Activated CD4-positive, alpha-beta T cell treated with anti-CD3 and anti-CD28 coated beads, Interleukin-2, amount 50 U/mL, for 48 hours (primary cell): ENCODE measurements at regions not wholly inside any gene's neighbourhood (a gene's known extent, or its start where the extent isn't known, plus 50 kb on each side); places are given as distances from the start of the nearest gene placed in this dataset.
"Not testable (repeated sequence)": the region's sequence is repeated elsewhere in the genome, so short reads cannot be mapped to it uniquely, and the experiment has no call there.

Source experiments
- DNase-seq, 2 experiments: peaks; one replicate each; pipeline ENCODE4 v3.0.0-alpha.2; 2020

DNA sequence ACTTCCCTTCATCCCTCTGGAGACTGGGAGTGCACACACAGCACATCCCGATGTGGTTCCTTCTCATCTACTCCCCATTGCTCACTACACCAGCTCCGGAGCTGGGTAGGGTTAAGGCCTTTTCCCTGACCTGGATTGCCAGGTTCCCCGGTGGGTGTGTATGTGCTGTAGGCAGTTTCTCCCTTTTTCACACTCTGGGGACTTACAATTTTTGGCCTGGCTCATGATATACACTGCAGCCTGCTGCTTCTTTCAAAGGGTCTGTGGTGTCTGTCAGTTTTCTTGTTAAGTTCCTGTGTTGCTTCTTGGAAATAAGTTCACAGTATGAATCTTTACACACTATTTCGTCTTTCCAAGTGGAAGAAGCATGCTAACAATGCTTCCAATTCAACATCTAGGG is 405.5 kb downstream of the UTRN start:
- DNase-seq, result no peak

DNA sequence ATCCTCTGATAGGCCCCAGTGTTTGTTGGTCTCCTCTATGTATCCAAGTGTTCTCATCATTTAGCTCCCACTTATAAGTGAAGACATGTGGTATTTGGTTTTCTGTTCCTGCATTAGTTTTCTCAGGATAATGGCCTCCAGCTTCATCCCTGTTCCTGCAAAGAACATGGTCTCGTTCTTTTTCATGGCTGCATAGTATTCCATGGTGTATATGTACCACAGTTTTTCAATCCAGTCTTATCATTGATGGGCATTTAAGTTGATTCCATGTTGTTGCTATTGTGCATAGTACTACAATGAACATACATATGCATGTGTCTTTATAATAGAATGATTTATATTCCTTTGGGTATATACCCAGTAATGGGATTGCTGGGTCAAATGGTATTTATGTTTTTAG is 406.9 kb downstream of the UTRN start:
- DNase-seq, result not testable (repeated sequence)

DNA sequence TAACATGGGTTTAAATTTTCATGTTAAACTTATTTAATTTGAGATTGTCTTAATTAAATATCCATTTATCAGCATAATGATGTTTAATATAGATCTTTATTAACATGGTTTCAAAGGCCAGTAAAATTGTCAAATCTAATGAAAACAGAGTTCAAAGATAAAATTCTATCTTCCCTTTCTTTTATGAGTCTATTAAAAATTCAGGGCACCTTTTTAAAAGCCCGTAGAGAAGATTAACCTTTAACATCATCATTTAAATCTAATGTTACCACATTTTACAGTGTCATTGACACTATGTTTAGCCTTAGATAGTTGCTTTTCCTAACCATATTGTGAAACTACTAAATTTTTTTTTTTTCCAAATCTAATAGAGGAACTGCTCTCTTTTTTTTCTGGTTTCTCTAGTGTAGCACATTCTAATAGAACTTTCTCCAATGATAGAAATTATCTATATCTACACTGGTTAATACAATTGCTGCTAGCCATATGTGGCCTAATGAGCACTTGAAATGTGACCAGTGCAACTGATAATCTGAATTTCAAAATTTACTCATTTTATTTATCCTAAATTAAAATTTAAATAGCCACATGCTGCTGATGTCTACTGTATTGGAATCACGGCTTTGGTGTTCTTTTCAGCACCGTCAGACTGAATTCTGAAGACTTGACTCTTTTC is 410.9 kb downstream of the UTRN start:
- no peak for DNase-seq

DNA sequence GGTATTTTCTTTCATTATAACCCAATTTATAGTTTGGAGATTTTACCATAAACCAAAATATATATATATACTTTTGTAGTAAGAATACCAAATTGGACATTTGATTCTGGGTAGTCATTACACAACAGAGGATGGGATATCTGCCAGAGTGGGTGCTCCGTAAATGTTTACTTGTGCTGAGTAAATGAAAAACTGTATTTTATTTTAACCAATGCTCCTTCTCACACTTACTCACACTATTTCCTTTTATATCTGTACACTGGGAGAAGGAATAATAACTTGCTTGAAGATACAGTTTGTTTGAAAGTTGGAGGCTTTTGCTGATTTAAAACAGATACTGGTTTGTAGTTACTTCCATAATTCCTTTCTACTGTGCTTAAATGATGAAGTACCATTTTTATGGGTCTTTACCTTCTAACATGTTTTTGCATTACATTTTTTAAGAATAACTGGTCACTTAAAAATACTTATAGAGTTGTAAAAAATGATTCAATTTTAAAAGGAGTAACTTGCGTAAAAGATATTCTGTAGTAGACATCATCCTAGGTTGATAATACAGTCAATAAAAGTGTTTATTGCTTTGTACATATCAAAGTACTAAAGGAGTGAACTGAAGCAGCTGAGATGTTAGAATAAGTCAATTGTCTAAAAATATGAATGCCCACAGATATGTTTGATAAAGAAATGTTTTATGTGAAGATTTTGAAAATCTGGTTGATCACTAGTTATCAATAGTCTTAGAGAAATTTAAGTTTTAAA is 411.7 kb downstream of the UTRN start:
- DNase-seq, result no peak

DNA sequence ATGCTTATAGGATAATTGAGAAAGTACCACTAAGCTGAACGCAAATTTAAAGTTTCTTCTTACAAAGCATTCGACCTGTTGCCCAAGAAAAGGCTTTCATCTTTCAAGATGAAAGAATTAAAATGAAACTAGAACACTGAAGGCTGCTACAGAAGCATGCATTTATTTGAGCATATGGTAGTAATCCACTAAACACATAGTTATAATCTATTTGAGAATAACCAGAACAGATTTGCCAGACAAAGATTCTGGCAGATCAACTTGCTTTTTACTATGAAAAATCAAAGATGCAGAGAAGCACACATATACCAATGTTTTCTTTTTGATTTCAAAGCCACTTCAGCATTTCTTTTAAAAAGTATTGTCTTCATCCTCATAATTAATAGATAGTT is 412.2 kb downstream of the UTRN start:
- no peak for DNase-seq

DNA sequence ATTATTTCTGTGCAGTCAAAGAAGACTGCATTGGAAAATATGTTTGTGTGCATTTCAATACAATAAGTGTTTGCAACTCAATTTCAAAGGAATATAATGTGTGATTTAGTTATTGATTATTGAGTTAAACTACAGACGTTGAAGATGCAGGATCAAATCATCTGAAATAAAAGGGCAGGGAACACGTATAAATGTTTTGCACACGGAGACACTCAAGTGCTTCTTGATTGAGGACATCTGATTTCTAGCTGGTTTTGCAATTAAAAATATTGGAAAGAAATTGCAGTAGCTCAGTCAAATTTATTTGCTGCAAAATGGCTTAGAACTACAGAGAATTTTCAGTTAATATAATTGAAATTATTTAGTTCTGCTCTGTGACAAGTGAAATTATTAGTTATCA is 412.7 kb downstream of the UTRN start:
- DNase-seq, result no peak

DNA sequence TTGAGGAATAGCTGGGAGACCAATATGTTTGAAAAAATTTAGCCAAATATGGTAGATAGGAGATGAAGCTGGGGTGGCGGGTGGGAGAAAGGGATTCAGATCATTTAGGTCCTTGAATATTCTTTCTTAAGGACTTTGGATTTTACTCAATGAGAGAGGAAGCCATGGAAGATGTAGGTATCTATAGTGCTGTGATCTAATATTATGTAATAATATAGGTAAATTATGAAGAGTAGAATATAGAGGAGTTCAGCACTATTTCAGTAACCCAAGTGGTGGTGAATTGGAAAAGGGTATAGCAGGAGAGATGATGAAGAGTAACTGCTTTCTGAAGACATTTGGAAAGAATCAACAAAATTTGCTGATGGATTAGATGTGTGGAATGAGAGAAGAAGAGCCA is 417.6 kb downstream of the UTRN start:
- DNase-seq, result no peak

DNA sequence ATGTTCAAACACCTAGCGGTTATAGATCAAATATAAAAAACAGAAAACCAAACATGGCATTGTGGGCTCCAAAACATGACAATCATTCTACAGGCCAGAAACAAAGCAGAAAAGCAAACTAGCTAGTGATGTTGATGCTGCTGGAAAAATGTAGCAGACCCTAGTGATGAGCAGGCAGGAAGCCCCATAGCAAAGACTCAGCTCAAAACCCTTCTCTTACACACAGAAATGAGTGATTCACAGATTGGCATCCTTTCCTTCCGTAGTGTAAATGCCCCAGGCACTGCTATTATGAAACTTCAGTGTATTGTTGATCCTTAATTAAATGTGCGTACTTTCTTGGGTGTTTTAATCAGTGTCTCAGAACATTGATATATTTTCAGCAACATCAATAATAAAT is 425.1 kb downstream of the UTRN start:
- no peak for DNase-seq

DNA sequence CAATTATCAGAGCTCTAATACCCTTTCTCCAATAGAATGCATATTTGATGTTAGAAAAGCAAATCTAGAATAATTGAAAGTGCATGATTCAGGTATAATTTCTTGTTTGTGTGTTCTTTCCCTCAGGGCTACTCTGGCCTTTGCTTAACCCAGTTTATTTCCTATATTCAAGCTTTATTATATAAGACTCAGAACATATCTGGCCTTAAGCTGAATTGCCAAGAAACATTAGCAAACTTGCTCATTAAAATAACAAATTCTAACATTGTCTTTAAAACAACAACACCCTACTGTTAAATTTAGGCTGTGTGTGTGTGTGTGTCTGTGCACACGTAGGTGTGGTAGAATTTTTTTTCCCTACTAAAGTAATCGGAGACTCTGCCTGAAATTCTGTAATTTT is 426.5 kb downstream of the UTRN start:
- no peak for DNase-seq

DNA sequence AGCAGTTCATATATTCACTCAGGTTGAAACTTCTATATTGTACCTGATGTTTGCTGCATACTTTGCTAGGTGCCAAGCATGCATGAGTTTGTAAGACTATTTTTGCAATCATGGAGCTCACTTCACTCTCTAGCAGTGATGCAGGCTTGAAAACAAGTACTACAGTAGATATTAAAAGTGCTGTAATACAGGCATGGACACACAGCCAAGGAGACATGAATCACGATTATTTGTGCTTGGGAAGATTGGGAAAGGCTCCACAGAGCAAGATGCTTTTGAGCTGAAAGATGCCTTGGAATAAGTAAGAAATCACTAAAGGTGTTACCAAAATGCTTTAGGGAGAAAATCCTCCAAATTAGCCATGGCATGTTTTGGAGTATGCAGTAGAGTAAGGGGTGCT is 427.4 kb downstream of the UTRN start:
- DNase-seq, result no peak

DNA sequence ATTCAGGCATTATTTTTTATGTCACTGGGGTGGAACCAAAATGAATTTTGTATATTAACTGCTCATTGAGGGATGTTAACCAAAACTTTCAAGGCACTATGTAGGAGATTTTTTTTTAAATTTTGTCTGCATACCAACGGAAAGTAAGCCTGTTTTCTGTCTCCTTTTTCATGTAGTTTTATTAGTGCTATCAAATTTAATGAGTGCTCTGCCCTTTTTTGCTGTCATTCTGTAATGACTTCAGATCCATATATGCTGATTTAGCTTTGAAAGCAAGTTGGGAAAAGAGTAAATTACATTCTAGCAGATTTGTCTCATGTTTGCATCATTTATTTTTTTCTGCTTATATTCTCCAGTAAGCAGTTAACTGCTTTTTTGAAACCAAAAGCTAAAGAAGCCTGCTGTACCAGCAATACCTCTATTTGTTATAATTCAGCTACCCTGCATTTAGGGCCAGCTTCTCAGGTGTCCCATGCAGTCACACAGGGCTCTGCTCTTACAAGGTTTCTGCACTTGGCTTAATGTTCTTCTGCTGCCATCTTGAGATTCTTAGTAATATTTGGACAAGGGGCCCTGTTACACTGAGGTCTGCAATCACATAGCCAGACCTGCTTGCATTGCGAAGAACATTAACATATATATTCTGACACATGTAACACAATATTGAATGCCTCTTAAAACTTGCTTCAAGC is 429.0 kb downstream of the UTRN start:
- DNase-seq, result no peak

DNA sequence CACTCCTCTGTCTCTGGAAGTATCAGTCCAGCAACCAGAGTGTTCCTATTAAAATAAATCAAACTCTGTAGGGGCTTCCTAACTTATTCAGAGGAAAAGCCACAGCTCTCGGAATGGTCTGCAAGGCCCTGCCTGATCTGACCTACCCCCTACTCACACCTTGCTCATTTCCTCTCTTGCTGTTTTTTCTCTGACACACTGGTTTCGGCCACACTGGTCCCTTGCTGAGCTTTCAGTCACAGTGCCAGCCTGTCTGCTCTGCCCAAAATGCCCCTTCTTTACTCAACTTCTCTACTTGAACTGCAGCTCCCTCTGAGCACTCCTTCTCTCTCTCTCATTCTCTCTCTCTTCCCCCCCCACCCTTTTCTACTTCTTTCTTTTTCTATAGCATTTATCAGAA is 430.2 kb downstream of the UTRN start:
- peak in 1 of 2 experiments; percentile 20 for DNase-seq

DNA sequence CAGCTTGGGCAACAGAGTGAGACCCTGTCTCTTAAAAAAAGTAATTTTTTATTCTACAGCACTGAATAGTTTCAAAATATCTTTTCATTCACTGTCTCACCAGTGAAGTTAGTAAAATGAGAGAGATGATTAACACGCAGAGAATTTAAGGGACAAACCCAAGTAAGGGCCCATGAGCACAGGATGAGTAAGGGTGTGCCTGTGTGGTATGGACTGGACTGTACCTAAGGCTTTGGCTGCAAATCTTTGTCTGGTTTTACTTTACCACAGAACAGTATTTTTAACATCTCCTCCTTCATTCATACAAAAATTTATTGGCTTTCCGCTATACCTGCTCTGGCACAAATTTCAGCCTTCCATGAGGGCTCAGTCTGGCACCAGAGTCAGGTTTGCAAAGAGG is 433.3 kb downstream of the UTRN start:
- no peak for DNase-seq

DNA sequence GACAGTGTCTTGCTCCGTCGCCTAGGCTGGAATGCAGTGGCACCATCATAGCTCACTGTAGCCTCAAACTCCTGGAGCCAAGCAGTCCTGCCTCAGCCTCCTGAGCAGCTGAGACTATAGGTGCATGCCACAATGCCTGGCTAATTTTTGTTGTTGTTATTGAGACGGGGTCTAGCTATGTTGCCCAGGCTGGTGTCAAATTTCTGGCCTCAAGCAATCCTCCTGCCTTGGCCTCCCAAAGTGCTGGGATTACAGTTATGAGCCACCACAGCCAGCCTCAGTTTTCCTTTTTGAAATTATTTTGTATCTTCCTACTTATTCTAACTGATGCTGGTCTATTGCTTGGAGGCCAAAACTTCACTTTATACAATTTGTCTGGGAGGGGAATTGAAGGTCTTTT is 436.1 kb downstream of the UTRN start:
- DNase-seq, result no peak

DNA sequence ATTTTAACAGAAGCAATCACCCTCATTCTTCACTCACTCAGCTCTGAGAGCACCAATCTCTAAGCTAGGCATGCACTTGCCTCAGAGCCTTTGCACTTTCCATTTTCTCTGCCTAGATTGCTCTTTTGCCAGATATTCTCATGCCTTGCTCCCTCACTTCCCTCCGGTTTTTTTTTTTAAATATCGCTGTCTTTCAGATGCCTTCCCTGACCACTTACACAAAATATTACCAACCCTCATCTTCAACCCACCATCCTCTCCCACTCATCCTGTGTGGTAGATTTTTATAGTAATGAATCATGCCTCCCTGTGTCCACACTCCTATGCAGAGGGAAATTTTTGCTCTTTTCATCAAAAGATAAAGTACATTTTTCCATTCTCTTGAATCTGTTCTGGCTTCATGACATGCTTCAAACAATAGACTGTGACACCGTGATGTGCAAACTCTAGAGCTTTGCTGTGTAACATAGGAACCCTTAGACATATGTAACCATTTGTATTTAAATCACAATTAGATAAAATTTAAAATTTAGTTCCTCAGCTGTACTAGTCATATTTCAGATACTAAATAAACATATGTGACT is 437.1 kb downstream of the UTRN start:
- no peak for DNase-seq

DNA sequence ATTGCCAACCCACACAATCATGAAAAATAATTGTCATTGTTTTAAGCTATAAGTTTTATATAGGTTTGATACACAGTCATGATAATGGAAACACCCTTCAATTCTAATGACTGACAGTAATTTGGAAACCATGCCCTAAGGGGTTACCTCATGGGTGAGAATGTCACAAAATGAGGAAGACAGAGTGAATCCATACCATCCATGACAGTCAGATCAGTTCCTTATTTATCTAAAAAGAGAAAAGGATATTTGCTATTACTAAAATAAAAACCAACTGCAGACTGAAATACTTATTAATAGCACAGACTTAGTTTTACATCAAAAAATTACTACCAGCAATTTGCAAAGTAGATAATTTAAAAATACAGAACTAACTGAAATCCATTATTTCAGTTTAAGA is 437.8 kb downstream of the UTRN start:
- DNase-seq, result no peak

DNA sequence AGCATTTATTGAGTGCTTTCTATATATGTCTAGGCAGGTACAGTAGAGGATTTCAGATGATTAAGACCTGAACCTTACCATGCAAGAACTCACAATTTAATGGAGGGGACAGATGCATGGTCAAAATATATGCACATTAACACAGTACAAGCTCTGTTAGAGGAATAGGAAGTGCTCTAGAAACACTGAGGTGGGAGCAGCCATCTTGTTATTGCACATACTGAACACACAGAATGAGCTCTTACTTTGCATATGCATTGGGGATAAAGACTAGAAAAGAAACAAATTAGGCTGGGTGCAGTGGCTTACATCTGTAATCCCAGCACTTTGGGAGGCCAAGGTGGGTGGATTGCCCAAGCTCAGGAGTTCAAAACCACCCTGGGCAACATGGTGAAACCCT is 438.3 kb downstream of the UTRN start:
- no peak for DNase-seq

DNA sequence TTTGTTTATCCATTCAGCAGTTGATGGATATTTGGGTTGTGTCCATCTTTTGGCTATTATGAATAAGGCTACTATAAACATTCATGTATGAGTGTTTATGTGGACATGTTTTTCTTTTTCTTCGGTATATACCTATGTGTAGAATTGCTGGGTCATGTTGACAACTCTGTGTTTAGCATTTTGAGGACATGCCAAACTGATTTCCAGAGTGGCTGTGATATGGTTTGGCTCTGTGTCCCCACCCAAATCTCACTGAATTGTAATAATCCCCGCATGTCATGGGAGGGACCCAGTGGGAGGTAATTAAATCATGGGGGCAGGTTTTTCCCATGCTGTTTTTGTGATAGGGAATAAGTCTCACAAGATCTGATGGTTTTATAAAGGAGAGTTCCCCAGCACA is 439.7 kb downstream of the UTRN start:
- no peak for DNase-seq

DNA sequence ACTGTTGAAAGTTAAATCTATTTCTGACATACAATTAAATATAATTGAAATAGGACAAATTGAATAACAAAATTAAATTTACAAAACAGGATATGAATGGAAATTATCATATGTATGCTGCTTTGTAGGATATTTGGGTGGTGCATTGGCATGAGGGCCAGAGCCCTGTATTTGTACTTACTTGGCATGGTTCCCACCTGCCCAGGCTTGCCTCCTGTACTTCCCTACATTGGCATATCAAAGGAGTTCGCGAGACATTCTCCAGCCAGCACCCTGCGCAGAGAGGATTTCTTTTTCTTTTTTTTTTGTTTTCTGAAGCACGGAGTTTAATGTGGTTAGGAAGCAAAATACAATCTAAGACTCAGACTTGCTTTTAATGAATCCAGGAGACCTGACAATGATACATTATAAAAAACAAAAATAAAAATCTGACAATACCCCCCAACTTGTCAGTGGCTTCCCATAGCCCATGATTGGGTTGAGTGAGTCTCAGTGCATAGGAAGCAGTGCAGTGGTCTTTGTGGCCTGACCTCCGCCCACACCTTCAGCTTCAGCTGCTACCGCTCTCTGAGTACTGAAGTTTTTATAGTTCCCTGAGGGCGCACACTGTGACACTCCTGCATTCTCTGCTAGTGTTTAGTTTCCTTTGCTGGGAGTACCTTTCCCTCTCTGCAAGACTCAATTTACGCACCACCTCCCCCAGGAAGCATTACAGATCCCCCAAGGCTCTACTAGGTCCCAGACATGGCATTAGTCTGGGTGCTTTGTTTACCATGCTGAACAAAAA is 440.8 kb downstream of the UTRN start:
- no peak for DNase-seq

DNA sequence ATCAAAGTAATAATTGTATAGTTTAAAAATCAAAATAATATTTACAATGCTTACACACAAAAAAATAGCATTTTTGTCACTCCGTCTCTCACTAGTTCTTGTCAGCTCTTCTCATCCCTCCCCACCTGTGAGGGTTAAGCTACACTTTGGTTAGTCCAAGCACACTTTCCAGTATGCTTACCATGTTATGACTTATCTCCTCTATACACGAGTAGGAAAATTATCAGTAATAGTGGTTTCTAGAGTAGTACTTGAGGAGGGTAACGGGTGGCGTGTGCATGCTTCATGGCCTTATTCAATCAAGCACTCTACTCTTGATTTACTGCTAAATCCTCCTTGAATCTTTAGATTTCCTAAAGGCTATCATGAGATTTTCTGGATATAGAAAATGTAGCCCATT is 443.7 kb downstream of the UTRN start:
- DNase-seq, result no peak

DNA sequence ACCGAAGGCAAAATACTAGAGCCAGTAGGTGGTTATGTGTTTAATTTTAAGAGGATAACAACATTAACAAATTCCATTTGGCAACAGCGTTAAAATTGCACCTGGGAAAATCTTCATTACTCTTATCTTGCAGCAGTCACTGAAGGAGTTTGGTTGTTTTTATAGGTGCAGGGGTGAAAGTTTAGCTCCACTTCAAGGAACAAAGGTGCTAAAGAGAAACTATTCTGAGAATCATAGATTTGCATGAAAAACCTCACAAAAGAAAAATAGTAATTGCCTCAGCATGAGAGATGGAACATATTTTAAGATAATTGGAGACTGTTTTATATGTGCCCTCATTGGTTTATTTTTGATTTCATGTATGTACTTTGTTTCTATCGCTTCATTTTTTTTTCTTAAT is 444.4 kb downstream of the UTRN start:
- no peak for DNase-seq

DNA sequence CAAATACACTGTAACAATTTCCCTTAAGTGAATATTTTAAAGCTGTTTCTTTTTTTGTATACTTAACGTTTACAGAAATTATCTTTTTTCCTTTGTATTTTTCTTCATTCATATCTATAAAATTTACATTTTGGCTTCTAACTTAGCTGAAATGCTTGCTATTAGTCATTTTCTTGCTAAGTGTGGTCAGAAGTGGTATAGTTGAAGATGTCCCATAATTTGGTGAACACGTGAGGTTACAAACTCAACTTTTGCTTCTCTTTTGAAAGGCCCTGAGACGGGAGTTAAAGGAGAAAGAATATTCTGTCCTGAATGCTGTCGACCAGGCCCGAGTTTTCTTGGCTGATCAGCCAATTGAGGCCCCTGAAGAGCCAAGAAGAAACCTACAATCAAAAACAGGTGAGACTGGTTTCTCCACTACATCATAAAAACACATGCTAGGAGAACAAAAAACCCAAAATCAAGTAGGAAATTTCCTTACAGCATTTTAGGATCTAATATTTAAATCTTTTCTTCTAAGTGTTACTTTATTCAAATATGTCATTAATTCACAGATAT is 445.0 kb downstream of the UTRN start:
- no peak for DNase-seq

DNA sequence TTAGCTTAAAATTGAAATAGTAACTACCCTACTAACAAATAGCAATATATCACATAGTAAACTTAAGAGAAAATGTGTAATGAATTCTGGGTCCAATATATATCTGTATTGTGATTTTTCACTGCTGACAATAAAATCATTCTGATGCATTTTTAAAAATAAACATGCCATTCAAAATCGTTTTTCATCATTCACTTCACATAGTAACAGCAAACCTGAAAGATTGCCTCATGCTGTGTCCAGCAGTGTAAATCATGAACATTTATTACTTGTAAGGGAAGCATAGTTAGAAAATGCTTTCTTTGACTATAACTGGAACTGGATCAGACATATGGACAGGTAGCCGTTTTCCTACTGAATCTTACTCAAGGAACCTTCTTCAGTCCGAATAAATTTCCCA is 446.1 kb downstream of the UTRN start:
- no peak for DNase-seq
